ENCODE measurements at regions not wholly inside any gene's neighbourhood (a gene's known extent, or its start where the extent isn't known, plus 50 kb on each side); places are given as distances from the start of the nearest gene placed in this dataset.

DNA sequence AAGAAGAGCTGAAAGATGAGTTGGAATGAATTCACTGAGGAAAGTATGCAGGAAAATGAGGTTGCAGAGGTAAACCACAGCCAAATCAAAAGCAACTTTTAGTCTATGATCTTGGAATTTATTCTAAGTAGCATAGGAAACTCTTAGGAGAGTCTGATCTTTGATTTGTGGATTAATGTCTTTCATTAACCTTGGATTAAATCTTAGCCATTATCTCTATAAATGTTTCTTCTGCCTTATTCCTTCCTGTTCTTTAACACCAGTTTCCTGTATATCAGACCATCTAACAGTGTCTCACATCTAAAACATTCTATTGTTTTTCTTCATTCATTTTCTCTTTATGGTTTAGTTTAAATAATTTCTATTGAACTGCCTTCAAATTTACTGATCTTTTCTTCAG is 187.2 kb upstream of the ANKRD55 start:
- no peak overlapping the region for H3K4me3 ChIP-seq (ENCODE audit: control insufficient read depth in 2 of 3, extremely low read depth in 1 of 3, insufficient read depth in 2 of 3, low read depth in 1 of 3, low read length in 3 of 3)
- no peak overlapping the region for H3K27ac ChIP-seq (ENCODE audit: control insufficient read depth, insufficient read depth, low read length)
- H3K9ac ChIP-seq (ENCODE audit: control insufficient read depth, extremely low read depth, insufficient read depth, low read length) = no peak overlapping the region
- dilution Hi-C loops (cut with MboI; ENCODE audit: extremely low pct_ligation_motif_present, low sequenced_read_pairs) = no loop called here
- H3K27me3 ChIP-seq (ENCODE audit: control insufficient read depth, extremely low read depth, insufficient read depth, low read length) = no peaks in the 10 kb centered on the region
- no peaks in the 10 kb centered on the region for H3K79me2 ChIP-seq (ENCODE audit: control insufficient read depth, insufficient read depth, low read length)
- H3K9me3 ChIP-seq (ENCODE audit: control insufficient read depth, low read depth, low read length) = peaks cover 2% of the 10 kb centered on the region
- H3K36me3 ChIP-seq (ENCODE audit: control insufficient read depth in 2 of 2, extremely low read depth in 1 of 2, insufficient read depth in 2 of 2, low read length in 2 of 2) = no peaks in the 10 kb centered on the region
- TF ChIP-seq, protein P1, sequence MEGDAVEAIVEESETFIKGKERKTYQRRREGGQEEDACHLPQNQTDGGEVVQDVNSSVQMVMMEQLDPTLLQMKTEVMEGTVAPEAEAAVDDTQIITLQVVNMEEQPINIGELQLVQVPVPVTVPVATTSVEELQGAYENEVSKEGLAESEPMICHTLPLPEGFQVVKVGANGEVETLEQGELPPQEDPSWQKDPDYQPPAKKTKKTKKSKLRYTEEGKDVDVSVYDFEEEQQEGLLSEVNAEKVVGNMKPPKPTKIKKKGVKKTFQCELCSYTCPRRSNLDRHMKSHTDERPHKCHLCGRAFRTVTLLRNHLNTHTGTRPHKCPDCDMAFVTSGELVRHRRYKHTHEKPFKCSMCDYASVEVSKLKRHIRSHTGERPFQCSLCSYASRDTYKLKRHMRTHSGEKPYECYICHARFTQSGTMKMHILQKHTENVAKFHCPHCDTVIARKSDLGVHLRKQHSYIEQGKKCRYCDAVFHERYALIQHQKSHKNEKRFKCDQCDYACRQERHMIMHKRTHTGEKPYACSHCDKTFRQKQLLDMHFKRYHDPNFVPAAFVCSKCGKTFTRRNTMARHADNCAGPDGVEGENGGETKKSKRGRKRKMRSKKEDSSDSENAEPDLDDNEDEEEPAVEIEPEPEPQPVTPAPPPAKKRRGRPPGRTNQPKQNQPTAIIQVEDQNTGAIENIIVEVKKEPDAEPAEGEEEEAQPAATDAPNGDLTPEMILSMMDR (optimal IDR thresholded peaks at IDR 0.05 in 1 of 3, IDR thresholded peaks at IDR 0.05 in 1 of 3, conservative IDR thresholded peaks at IDR 0.05 in 1 of 3; ENCODE audit: extremely low read depth in 1 of 3, insufficient read depth in 2 of 3, low read length in 3 of 3) = no peak
- no peak for TF ChIP-seq EZH2 (IDR thresholded peaks at IDR 0.05; ENCODE audit: low read length)
- no peak overlapping the region for H3K4me2 ChIP-seq (ENCODE audit: control insufficient read depth, extremely low read depth, insufficient read depth, low read depth, low read length)
- no peaks in the 10 kb centered on the region for H3K9me1 ChIP-seq (ENCODE audit: control insufficient read depth, extremely low read depth, insufficient read depth, low read length)
- DNase-seq (ENCODE audit: low read depth, low spot score) (no peak), FAIRE-seq (no peak)
- H3K4me1 ChIP-seq (ENCODE audit: control insufficient read depth, extremely low read depth, insufficient read depth, low read length) = no peaks in the 10 kb centered on the region
- H4K20me1 ChIP-seq (ENCODE audit: control insufficient read depth, extremely low read depth, insufficient read depth, low read length) = no peaks in the 10 kb centered on the region
- no peak overlapping the region for H2AFZ ChIP-seq (ENCODE audit: control insufficient read depth, low read length)

DNA sequence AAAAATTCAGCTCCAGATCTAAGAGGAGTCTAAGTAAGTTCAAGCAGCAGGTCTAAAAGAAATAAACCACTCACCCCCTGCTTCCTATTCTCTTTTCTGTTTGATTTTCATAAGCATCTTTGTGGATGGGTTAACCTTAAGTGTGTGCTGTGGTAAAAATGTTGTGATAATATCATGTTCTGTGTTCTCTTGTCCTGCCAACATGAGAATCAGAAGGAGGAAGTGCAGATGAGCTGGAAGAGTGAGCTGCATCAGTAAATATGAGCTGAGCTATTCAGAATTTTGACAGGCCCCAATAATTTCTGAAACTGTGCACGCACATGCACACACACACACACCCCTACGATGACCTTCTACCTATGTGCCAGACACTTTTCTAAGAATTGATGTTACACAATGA is 186.5 kb upstream of the ANKRD55 start:
- no peaks in the 10 kb centered on the region for H3K27me3 ChIP-seq (ENCODE audit: control insufficient read depth, extremely low read depth, insufficient read depth, low read length)
- H3K9me3 ChIP-seq (ENCODE audit: control insufficient read depth, low read depth, low read length) = peaks cover 2% of the 10 kb centered on the region
- DNase-seq (ENCODE audit: low read depth, low spot score) (no peak), FAIRE-seq (no peak)
- H3K79me2 ChIP-seq (ENCODE audit: control insufficient read depth, insufficient read depth, low read length) = no peaks in the 10 kb centered on the region
- no peak overlapping the region for H3K27ac ChIP-seq (ENCODE audit: control insufficient read depth, insufficient read depth, low read length)
- no peaks in the 10 kb centered on the region for H3K9me1 ChIP-seq (ENCODE audit: control insufficient read depth, extremely low read depth, insufficient read depth, low read length)
- H3K36me3 ChIP-seq (ENCODE audit: control insufficient read depth in 2 of 2, extremely low read depth in 1 of 2, insufficient read depth in 2 of 2, low read length in 2 of 2) = no peaks in the 10 kb centered on the region
- H3K4me2 ChIP-seq (ENCODE audit: control insufficient read depth, extremely low read depth, insufficient read depth, low read depth, low read length) = no peak overlapping the region
- dilution Hi-C loops (cut with MboI; ENCODE audit: extremely low pct_ligation_motif_present, low sequenced_read_pairs) = no loop called here
- no peak overlapping the region for H2AFZ ChIP-seq (ENCODE audit: control insufficient read depth, low read length)
- no peaks in the 10 kb centered on the region for H3K4me1 ChIP-seq (ENCODE audit: control insufficient read depth, extremely low read depth, insufficient read depth, low read length)
- H3K4me3 ChIP-seq (ENCODE audit: control insufficient read depth in 2 of 3, extremely low read depth in 1 of 3, insufficient read depth in 2 of 3, low read depth in 1 of 3, low read length in 3 of 3) = no peak overlapping the region
- no peaks in the 10 kb centered on the region for H4K20me1 ChIP-seq (ENCODE audit: control insufficient read depth, extremely low read depth, insufficient read depth, low read length)
- TF ChIP-seq, protein P1 (optimal IDR thresholded peaks at IDR 0.05 in 1 of 3, IDR thresholded peaks at IDR 0.05 in 1 of 3, conservative IDR thresholded peaks at IDR 0.05 in 1 of 3; ENCODE audit: extremely low read depth in 1 of 3, insufficient read depth in 2 of 3, low read length in 3 of 3) = no peak
- no peak for TF ChIP-seq EZH2 (IDR thresholded peaks at IDR 0.05; ENCODE audit: low read length)
- H3K9ac ChIP-seq (ENCODE audit: control insufficient read depth, extremely low read depth, insufficient read depth, low read length) = no peak overlapping the region
